AG04449 (cell line): ENCODE measurements at regions not wholly inside any gene's neighbourhood (a gene's known extent, or its start where the extent isn't known, plus 50 kb on each side); places are given as distances from the start of the nearest gene placed in this dataset.

Source experiments
- CTCF ChIA-PET: fragments of 350-600 bp; formaldehyde crosslinking; extraction: SDS; loops from one replicate; lab custom pipeline; 2021; ENCODE audit warnings: antibody characterized with exemption; lab: Yijun Ruan, JAX
- POLR2A ChIA-PET: fragments of 400-600, 350-600 bp; formaldehyde crosslinking; extraction: SDS; loops from one replicate; lab custom pipeline; 2020; ENCODE audit warnings: antibody characterized with exemption, inconsistent platforms; lab: Yijun Ruan, JAX
- DNase-seq: peaks from one replicate; pipeline ENCODE4 v3.0.0-alpha.2; 2010; ENCODE audit warnings: low read depth, low spot score
- H3K4me3 ChIP-seq: 2 replicates; pipeline ENCODE4 v1.5.1; 2011; ENCODE audit warnings: low read depth, mild to moderate bottlenecking, control low read depth, low read length
- TF ChIP-seq, protein P1 (sequence below): IDR thresholded peaks from one replicate; pipeline ENCODE4 v1.5.1; 2011; ENCODE audit warnings: mild to moderate bottlenecking, moderate library complexity, low read length, control low read depth, inconsistent platforms; ENCODE audit not compliant: insufficient read depth; ENCODE audit errors: missing control alignments

DNA sequence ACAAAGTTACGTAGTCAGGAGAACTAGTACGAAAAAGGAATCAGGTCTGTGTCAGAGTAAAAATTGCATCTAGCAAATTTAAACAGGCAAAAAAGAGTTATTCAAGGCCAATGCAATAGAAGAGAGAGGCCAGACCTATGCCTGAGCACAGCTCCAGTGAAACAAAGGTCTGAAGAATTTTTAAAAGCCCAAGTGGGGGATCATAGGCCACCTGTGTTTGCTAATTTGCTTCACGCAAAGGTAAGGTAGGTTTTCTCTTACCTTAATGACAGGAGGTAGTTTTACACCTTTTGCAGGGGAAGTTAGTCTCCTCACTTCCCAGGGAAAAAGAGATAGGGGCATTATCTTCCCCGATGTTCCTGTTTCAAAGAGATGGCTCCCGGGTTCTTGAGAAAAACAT lies 448.6 kb upstream of the TECRL start:
- DNase-seq = no peak
- ChIA-PET POLR2A (no interaction called here), CTCF (no interaction called here)
- TF ChIP-seq, protein P1, sequence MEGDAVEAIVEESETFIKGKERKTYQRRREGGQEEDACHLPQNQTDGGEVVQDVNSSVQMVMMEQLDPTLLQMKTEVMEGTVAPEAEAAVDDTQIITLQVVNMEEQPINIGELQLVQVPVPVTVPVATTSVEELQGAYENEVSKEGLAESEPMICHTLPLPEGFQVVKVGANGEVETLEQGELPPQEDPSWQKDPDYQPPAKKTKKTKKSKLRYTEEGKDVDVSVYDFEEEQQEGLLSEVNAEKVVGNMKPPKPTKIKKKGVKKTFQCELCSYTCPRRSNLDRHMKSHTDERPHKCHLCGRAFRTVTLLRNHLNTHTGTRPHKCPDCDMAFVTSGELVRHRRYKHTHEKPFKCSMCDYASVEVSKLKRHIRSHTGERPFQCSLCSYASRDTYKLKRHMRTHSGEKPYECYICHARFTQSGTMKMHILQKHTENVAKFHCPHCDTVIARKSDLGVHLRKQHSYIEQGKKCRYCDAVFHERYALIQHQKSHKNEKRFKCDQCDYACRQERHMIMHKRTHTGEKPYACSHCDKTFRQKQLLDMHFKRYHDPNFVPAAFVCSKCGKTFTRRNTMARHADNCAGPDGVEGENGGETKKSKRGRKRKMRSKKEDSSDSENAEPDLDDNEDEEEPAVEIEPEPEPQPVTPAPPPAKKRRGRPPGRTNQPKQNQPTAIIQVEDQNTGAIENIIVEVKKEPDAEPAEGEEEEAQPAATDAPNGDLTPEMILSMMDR = no peak
- H3K4me3 ChIP-seq = no peak overlapping the region

DNA sequence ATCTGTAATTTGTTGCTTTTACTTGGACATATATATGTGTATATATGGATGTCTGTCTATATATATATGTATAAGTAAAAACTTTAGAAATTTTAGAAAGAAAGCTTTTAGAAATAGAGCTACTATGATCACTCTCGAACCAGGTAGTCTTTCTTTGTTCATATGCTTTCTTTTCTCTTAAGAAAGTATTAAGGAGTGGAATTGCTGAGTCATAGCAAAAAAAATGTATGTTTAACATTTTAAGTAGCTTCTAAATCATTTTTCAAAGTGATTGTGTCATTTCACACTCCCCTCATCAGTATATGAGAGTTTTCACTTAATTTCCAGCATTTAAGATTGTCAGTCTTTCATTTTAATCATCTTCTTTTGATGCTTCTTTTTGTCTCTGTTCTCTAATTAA lies 447.9 kb upstream of the TECRL start:
- no peak for DNase-seq
- TF ChIP-seq, protein P1 = no peak
- CTCF ChIA-PET = no interaction called here
- POLR2A ChIA-PET = no interaction called here
- no peak overlapping the region for H3K4me3 ChIP-seq

DNA sequence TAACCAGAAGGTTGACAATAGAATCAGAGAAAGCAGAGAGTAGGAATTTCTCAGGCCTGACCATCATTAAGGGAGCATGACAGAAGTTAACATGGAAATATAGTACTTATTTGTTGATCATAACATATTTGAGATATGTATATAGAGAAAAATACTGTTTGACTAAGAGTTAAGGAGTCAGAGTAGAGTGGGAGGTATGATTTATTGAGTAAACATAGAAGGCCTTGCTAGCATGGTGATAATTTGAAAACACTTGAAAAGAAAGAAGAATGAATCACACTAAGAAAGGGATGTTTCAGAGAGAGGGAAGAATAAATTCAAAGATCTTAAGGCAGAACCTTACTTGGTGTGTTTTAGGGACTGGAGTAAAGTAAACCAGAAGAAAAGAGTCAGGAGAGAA lies 437.2 kb upstream of the TECRL start:
- POLR2A ChIA-PET = no interaction called here
- TF ChIP-seq, protein P1 = no peak
- no peak for DNase-seq
- CTCF ChIA-PET = no interaction called here
- H3K4me3 ChIP-seq = no peak overlapping the region

DNA sequence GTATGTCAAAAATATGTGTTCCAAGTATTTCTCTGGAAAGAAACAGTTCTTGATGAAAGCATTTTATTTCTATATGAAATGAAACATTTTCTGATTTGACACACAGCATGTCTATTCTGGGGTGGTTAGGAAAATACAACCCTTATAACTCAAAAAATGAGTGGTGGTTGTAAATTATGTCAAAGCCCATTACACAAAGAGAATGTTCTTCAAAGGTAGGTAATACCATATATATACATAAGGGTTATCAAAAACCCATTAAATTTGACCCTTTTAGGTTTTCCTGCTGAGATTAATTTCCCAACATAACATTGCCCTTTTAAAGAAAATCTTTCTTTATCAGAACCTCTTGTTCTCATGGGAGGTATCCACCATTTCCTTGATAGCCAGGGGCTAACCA lies 420.5 kb upstream of the TECRL start:
- no peak overlapping the region for H3K4me3 ChIP-seq
- POLR2A ChIA-PET = no interaction called here
- no peak for DNase-seq
- TF ChIP-seq, protein P1 = no peak
- CTCF ChIA-PET = no interaction called here

DNA sequence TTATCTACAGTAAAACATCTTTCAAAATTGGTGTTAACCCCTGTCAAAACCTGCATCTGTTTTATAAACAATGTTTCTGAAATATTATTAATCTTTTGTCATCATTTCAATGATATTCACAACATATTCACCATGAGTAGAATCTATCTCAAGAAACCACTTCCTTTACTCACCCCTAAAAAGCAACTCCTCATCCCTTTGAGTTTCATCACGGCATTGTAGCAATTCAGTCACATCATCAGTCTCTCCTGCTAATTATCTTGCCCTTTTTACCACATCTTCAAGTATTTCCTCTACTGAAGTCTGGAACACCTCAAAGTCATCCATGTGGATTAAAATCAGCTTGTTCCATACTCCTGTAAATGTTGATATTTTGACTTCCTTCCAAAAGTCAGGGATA lies 415.3 kb upstream of the TECRL start:
- CTCF ChIA-PET = no interaction called here

DNA sequence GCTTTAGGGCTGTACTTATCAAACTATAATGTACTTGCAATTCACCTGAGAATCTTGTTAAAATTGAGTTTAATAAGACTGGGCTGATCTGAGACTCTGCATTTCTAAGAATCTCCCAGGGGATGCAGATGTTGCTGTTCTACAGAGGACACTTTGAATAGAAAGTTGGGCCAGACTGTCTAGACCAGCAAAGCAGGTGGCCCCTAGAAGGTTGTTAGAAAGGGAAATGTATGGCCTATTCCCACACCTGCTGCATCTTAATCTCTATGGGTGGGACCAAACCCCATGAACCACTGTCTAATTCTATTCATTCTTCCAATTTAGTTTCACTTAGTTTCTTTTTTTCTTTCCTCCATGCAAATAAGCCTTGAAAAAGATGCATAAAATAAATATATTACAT lies 413.2 kb upstream of the TECRL start:
- POLR2A ChIA-PET = no interaction called here
- DNase-seq = no peak
- CTCF ChIA-PET = no interaction called here
- no peak overlapping the region for H3K4me3 ChIP-seq
- TF ChIP-seq, protein P1 = no peak

More for the DNA sequence above, 415.3 kb upstream of the TECRL start:
- H3K4me3 ChIP-seq = no peak overlapping the region
- TF ChIP-seq, protein P1 = no peak
- DNase-seq = no peak
- POLR2A ChIA-PET = no interaction called here
